Keratinocyte (primary cell): ENCODE measurements at regions not wholly inside any gene's neighbourhood (a gene's known extent, or its start where the extent isn't known, plus 50 kb on each side); places are given as distances from the start of the nearest gene placed in this dataset.

ENCODE experiments used
- EZH2 ChIP-seq: IDR thresholded peaks from one replicate; pipeline ENCODE4 v1.6.1; 2012; ENCODE audit warnings: inconsistent platforms, mild to moderate bottlenecking, low read length, moderate library complexity
- TF ChIP-seq, protein P1 (sequence below), 3 experiments: IDR thresholded peaks in 1 of 3; conservative IDR thresholded peaks in 1 of 3; optimal IDR thresholded peaks in 1 of 3; 2 replicates in 2 of 3; 3 replicates in 1 of 3; pipeline versions ENCODE3 to v1.5.1; 2011; ENCODE audit warnings: low read length in 3 of 3, mild to moderate bottlenecking in 3 of 3, moderate library complexity in 2 of 3, control low read depth in 1 of 3, inconsistent platforms in 1 of 3; ENCODE audit not compliant: insufficient read depth in 2 of 3; ENCODE audit errors: extremely low read depth in 1 of 3

DNA sequence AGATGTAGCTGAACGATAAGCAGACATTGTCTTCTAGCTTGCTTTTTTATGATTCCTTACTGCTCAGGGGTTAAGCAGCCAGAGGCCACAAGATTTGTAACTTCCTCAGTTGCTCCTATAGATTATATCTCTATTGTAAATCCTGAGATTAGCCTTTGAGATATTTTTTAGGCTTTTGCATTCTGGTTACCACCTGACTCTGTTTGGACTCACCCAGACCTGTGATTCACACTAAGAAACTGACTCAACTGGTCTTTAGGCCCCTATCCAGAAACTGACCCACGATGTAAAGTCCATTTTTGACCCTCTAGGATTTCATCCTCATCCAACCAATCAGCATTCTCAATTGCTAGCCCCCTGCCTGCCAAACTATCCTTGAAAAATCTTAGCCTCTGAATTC is 194.4 kb downstream of the RASSF9 start:
- TF ChIP-seq EZH2, result no peak
- TF ChIP-seq, protein P1, sequence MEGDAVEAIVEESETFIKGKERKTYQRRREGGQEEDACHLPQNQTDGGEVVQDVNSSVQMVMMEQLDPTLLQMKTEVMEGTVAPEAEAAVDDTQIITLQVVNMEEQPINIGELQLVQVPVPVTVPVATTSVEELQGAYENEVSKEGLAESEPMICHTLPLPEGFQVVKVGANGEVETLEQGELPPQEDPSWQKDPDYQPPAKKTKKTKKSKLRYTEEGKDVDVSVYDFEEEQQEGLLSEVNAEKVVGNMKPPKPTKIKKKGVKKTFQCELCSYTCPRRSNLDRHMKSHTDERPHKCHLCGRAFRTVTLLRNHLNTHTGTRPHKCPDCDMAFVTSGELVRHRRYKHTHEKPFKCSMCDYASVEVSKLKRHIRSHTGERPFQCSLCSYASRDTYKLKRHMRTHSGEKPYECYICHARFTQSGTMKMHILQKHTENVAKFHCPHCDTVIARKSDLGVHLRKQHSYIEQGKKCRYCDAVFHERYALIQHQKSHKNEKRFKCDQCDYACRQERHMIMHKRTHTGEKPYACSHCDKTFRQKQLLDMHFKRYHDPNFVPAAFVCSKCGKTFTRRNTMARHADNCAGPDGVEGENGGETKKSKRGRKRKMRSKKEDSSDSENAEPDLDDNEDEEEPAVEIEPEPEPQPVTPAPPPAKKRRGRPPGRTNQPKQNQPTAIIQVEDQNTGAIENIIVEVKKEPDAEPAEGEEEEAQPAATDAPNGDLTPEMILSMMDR (optimal IDR thresholded peaks at IDR 0.05 in 1 of 3, IDR thresholded peaks at IDR 0.05 in 1 of 3, conservative IDR thresholded peaks at IDR 0.05 in 1 of 3; ENCODE audit: extremely low read depth in 1 of 3, insufficient read depth in 2 of 3, low read length in 3 of 3), result no peak
